ENCODE measurements at regions not wholly inside any gene's neighbourhood (a gene's known extent, or its start where the extent isn't known, plus 50 kb on each side); places are given as distances from the start of the nearest gene placed in this dataset.

- TF ChIP-seq EZH2 (optimal IDR thresholded peaks at IDR 0.05; ENCODE audit: low read depth, low read length), result no peak
- TF ChIP-seq EZH2phosphoT487 (IDR thresholded peaks at IDR 0.05; ENCODE audit: low read length), result no peak
- TF ChIP-seq CTCF (IDR thresholded peaks at IDR 0.05; ENCODE audit: low read length), result no peak
These were observed 165.6 kb downstream of the POU4F1 start for GRCh38 chr13:78437781-78438180.

Data from MM.1S (cell line).